AG04450 (cell line): ENCODE measurements at regions not wholly inside any gene's neighbourhood (a gene's known extent, or its start where the extent isn't known, plus 50 kb on each side); places are given as distances from the start of the nearest gene placed in this dataset.
A peak's percentile ranks its signal among the peaks of the same experiment; 100 is the strongest.

ENCODE experiments used
- CTCF ChIA-PET: fragments of 300-600, 350-600 bp; formaldehyde crosslinking; extraction: SDS; loops from one replicate; lab custom pipeline; 2022; ENCODE audit warnings: antibody characterized with exemption, inconsistent platforms; lab: Charles Lee
- POLR2A ChIA-PET: fragments of 350-600 bp; formaldehyde crosslinking; extraction: SDS; loops from one replicate; lab custom pipeline; 2021; ENCODE audit warnings: antibody characterized with exemption, inconsistent platforms; lab: Yijun Ruan, JAX
- DNase-seq: peaks from one replicate; pipeline ENCODE4 v3.0.0-alpha.2; 2011; ENCODE audit warnings: low read depth, low spot score
- H3K27ac ChIP-seq: one replicate; pipeline ENCODE4 v1.5.1; 2012; ENCODE audit warnings: low read depth, low read length, control low read depth
- H3K27me3 ChIP-seq: one replicate; pipeline ENCODE4 v1.6.0; 2012; ENCODE audit warnings: low read length; ENCODE audit not compliant: control insufficient read depth, insufficient read depth
- H3K4me3 ChIP-seq: 2 replicates; pipeline ENCODE4 v1.5.1; 2011; ENCODE audit warnings: mild to moderate bottlenecking, low read depth, low read length, control low read depth
- H3K9me3 ChIP-seq: 2 replicates; pipeline ENCODE4 v1.5.1; 2012; ENCODE audit warnings: low read length; ENCODE audit not compliant: control insufficient read depth, insufficient read depth
- CTCF ChIP-seq: IDR thresholded peaks from 2 replicates; pipeline ENCODE4 v1.5.1; 2011; ENCODE audit warnings: low read depth, low read length, control low read depth, inconsistent platforms

GRCh38 chr4:123987408-123987807 lies 590.8 kb downstream of the SPRY1 start:
- no peak for DNase-seq
- no peaks in the 10 kb centered on the region for H3K27me3 ChIP-seq
- no peak for TF ChIP-seq CTCF
- H3K9me3 ChIP-seq = peaks cover 9% of the 10 kb centered on the region; the same call in 1 of the 2 replicates
- ChIA-PET CTCF (no interaction called here), POLR2A (no interaction called here)
- no peak overlapping the region for H3K27ac ChIP-seq
- no peak overlapping the region for H3K4me3 ChIP-seq

DNA sequence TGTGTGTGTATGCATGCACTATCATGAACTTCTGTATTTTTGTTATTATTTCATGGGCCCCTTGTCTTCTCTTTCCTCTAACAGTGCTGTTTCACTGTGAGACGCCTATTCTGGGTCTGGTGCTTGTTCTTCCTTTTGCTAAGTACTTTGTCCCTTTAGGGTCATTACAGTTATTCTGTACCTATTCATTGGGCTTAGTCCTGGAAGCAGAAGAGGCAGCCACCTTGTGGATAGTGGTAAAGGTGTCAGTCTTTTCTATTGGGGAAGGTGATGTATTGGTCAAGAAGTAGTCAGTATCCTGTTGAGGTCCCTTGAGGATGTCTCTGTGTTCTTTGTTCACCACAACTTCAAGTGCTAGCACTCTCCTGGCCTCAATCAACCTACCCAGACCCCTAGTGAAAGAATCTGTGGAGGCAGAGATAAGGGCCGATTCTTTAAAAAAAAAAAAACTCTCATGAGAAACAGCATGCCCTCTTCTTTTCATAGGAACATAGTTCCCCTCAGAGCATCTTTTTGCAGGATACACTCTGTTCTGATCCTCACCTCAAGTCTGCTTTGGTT lies 593.8 kb downstream of the SPRY1 start:
- Histone ChIP-seq H3K4me3 (no peak overlapping the region), H3K9me3 (peaks cover 6% of the 10 kb centered on the region; the same call in 1 of the 2 replicates), H3K27me3 (no peaks in the 10 kb centered on the region), H3K27ac (no peak overlapping the region)
- CTCF ChIA-PET = interaction anchor here (0.6 kb wide), 1 partner anchor 33 kb away, joined by 3 read pairs; no protein-coding TSS in a partner anchor
- POLR2A ChIA-PET = no interaction called here
- no peak for TF ChIP-seq CTCF
- DNase-seq = no peak

- POLR2A ChIA-PET = no interaction called here
- Histone ChIP-seq H3K4me3 (no peak overlapping the region), H3K27me3 (no peaks in the 10 kb centered on the region), H3K27ac (no peak overlapping the region), H3K9me3 (peaks cover 6% of the 10 kb centered on the region; the same call in 1 of the 2 replicates)
- no peak for DNase-seq
- CTCF ChIA-PET = no interaction called here
- no peak for TF ChIP-seq CTCF
Observed at GRCh38 chr4:123994917-123995316, 598.3 kb downstream of the SPRY1 start.

- no peak for TF ChIP-seq CTCF
- Histone ChIP-seq H3K27me3 (no peaks in the 10 kb centered on the region), H3K27ac (no peak overlapping the region), H3K4me3 (no peak overlapping the region), H3K9me3 (peaks cover 6% of the 10 kb centered on the region; the same call in 1 of the 2 replicates)
- POLR2A ChIA-PET = no interaction called here
- DNase-seq = peak; percentile 46
- CTCF ChIA-PET = no interaction called here
Observed at GRCh38 chr4:123995936-123996335, 599.3 kb downstream of the SPRY1 start.

GRCh38 chr4:123996718-123997510 lies 600.3 kb downstream of the SPRY1 start:
- Histone ChIP-seq H3K27ac (no peak overlapping the region), H3K9me3 (peaks cover 4% of the 10 kb centered on the region; the same call in 1 of the 2 replicates), H3K27me3 (no peaks in the 10 kb centered on the region), H3K4me3 (no peak overlapping the region)
- no peak for DNase-seq
- TF ChIP-seq CTCF = no peak
- CTCF ChIA-PET = no interaction called here
- POLR2A ChIA-PET = no interaction called here
